ENCODE measurements at regions not wholly inside any gene's neighbourhood (a gene's known extent, or its start where the extent isn't known, plus 50 kb on each side); places are given as distances from the start of the nearest gene placed in this dataset.

GRCh38 chr4:20085653-20086052 lies 166.1 kb upstream of the SLIT2 start:
- Histone ChIP-seq H3K9me3 (peaks cover 0 to 5% (median 0%) of the 10 kb centered on the region in 8 donors), H3K27ac (no peak overlapping the region), H3K4me1 (no peaks in the 10 kb centered on the region), H3K36me3 (no peaks in the 10 kb centered on the region), H3K4me3 (no peak overlapping the region), H3K27me3 (replicated peaks in 1 of 7) (no peaks in the 10 kb centered on the region)
- intact Hi-C loops (cut with DNase I; ENCODE audit: low total_unique reads): no loop called here
- no peak for DNase-seq
- TF ChIP-seq POLR2A (IDR thresholded peaks at IDR 0.05) (no peak), POLR2AphosphoS5 (IDR thresholded peaks at IDR 0.05) (no peak), CTCF (IDR thresholded peaks at IDR 0.05 in 8 of 11, conservative IDR thresholded peaks at IDR 0.05 in 3 of 11) (no peak)
- 92 to 97% (median 94%) methylated on average over 1 of the region's 1 CpG for WGBS, 5 donors

GRCh38 chr4:20085156-20085555 lies 166.5 kb upstream of the SLIT2 start:
- intact Hi-C loops (cut with DNase I; ENCODE audit: low total_unique reads): no loop called here
- 80 to 94% (median 89%) methylated on average over 3 of the region's 3 CpGs for WGBS, 5 donors

GRCh38 chr4:20084488-20084887 lies 167.2 kb upstream of the SLIT2 start:
- no peaks in the 10 kb centered on the region for H3K36me3 ChIP-seq
- DNase-seq: no peak
- TF ChIP-seq POLR2AphosphoS5 (IDR thresholded peaks at IDR 0.05) (no peak), CTCF (IDR thresholded peaks at IDR 0.05 in 8 of 11, conservative IDR thresholded peaks at IDR 0.05 in 3 of 11) (no peak)
- no peaks in the 10 kb centered on the region for H3K4me1 ChIP-seq
- peaks cover 0 to 5% (median 0%) of the 10 kb centered on the region in 8 donors for H3K9me3 ChIP-seq
- H3K27me3 ChIP-seq (replicated peaks in 1 of 7): no peaks in the 10 kb centered on the region
- H3K4me3 ChIP-seq: no peak overlapping the region
- H3K27ac ChIP-seq: no peak overlapping the region
- intact Hi-C loops (cut with DNase I; ENCODE audit: low total_unique reads): no loop called here

More at GRCh38 chr4:20085156-20085555, 166.5 kb upstream of the SLIT2 start:
- Histone ChIP-seq H3K36me3 (no peaks in the 10 kb centered on the region), H3K27ac (no peak overlapping the region), H3K27me3 (replicated peaks in 1 of 7) (no peaks in the 10 kb centered on the region), H3K9me3 (peaks cover 0 to 5% (median 0%) of the 10 kb centered on the region in 8 donors), H3K4me3 (no peak overlapping the region), H3K4me1 (no peaks in the 10 kb centered on the region)
- DNase-seq: no peak
- no peak for TF ChIP-seq POLR2A (IDR thresholded peaks at IDR 0.05)
- no peak for TF ChIP-seq CTCF (IDR thresholded peaks at IDR 0.05 in 8 of 11, conservative IDR thresholded peaks at IDR 0.05 in 3 of 11)
- TF ChIP-seq POLR2AphosphoS5 (IDR thresholded peaks at IDR 0.05): no peak

- TF ChIP-seq POLR2A (IDR thresholded peaks at IDR 0.05) (no peak), CTCF (IDR thresholded peaks at IDR 0.05 in 8 of 11, conservative IDR thresholded peaks at IDR 0.05 in 3 of 11) (no peak)
- intact Hi-C loops (cut with DNase I; ENCODE audit: low total_unique reads): no loop called here
- Histone ChIP-seq H3K4me1 (no peaks in the 10 kb centered on the region), H3K9me3 (peaks cover 0 to 5% (median 0%) of the 10 kb centered on the region in 8 donors), H3K27ac (no peak overlapping the region), H3K27me3 (replicated peaks in 1 of 7) (no peaks in the 10 kb centered on the region), H3K36me3 (no peaks in the 10 kb centered on the region), H3K4me3 (no peak overlapping the region)
- no peak for DNase-seq
- 82 to 91% (median 87%) methylated on average over 5 of the region's 5 CpGs for WGBS, 5 donors
These were observed 173.1 kb upstream of the SLIT2 start for GRCh38 chr4:20078644-20079043.
